GM23338 (cell line): ENCODE measurements at regions not wholly inside any gene's neighbourhood (a gene's known extent, or its start where the extent isn't known, plus 50 kb on each side); places are given as distances from the start of the nearest gene placed in this dataset.

Experiments used
- CREB1 ChIP-seq: fragments of 250-450 bp; sonication (Bioruptor Pico); IDR thresholded peaks from 2 replicates; pipeline ENCODE4 v1.5.0; 2020; ENCODE audit warnings: low read depth, mild to moderate bottlenecking, moderate library complexity
- CTCF ChIP-seq, 2 experiments: fragments of 200-600 bp in 1 of 2; sonication (generic) in 1 of 2; conservative IDR thresholded peaks; 2 replicates each; pipeline versions ENCODE4 v1.5.1 to v1.6.1; 2016 to 2017; ENCODE audit warnings: antibody characterized with exemption in 2 of 2, low read depth in 2 of 2, mild to moderate bottlenecking in 2 of 2, moderate library complexity in 1 of 2
- ETS1 ChIP-seq: IDR thresholded peaks from 2 replicates; pipeline ENCODE4 v1.6.1; 2016; ENCODE audit warnings: antibody characterized with exemption
- EZH2 ChIP-seq: fragments of 200-600 bp; sonication (generic); IDR thresholded peaks from one replicate; pipeline ENCODE4 v1.8.0; 2017; ENCODE audit warnings: antibody characterized with exemption, mild to moderate bottlenecking, low read depth; ENCODE audit not compliant: unreplicated experiment
- EZH2phosphoT487 ChIP-seq: fragments of 200-600 bp; sonication (generic); IDR thresholded peaks from one replicate; pipeline ENCODE4 v1.8.1; 2018; ENCODE audit warnings: antibody characterized with exemption; ENCODE audit not compliant: unreplicated experiment
- JUNB ChIP-seq: IDR thresholded peaks from one replicate; pipeline ENCODE4 v1.6.1; 2016; ENCODE audit warnings: antibody characterized with exemption; ENCODE audit not compliant: unreplicated experiment
- NANOG ChIP-seq: IDR thresholded peaks from 2 replicates; pipeline ENCODE4 v1.6.1; 2016; ENCODE audit warnings: antibody characterized with exemption, borderline replicate concordance
- POLR2AphosphoS5 ChIP-seq: IDR thresholded peaks from 2 replicates; pipeline ENCODE4 v1.6.1; 2016; ENCODE audit warnings: antibody characterized with exemption, low read depth
- REST ChIP-seq: IDR thresholded peaks from one replicate; pipeline ENCODE4 v1.6.1; 2018; ENCODE audit warnings: antibody characterized with exemption; ENCODE audit not compliant: unreplicated experiment
- ZNF114 ChIP-seq: fragments of 250-450 bp; sonication (Bioruptor Pico); IDR thresholded peaks from 2 replicates; pipeline ENCODE4 v1.5.0; 2020; ENCODE audit warnings: mild to moderate bottlenecking, moderate library complexity
- ZNF462 ChIP-seq: fragments of 250-450 bp; sonication (Bioruptor Pico); IDR thresholded peaks from 2 replicates; pipeline ENCODE4 v1.5.0; 2020; ENCODE audit warnings: mild to moderate bottlenecking, moderate library complexity

- TF ChIP-seq CTCF (conservative IDR thresholded peaks at IDR 0.05; ENCODE audit: low read depth in 2 of 2) (no peak), POLR2AphosphoS5 (no peak), JUNB (no peak), EZH2 (no peak), ETS1 (no peak), EZH2phosphoT487 (no peak), CREB1 (CRISPR knock-in tag) (no peak), REST (no peak), NANOG (no peak), ZNF114 (CRISPR knock-in tag) (no peak), ZNF462 (no peak)
Observed at GRCh38 chr3:178440043-178440442, 96.2 kb upstream of the KCNMB2 start.
